Body of pancreas (tissue), 4 donors: ENCODE measurements at regions not wholly inside any gene's neighbourhood (a gene's known extent, or its start where the extent isn't known, plus 50 kb on each side); places are given as distances from the start of the nearest gene placed in this dataset.

Source experiments
- CTCF ChIP-seq, 7 experiments: fragments of 450-650 bp in 4 of 7; fragments of 200-600 bp in 3 of 7; sonication (generic) in 3 of 7; IDR thresholded peaks; one replicate each; pipeline ENCODE4 v1.5.1; 2016 to 2019; ENCODE audit warnings: antibody characterized with exemption in 7 of 7
- POLR2A ChIP-seq, 3 donors: fragments of 450-650 bp; IDR thresholded peaks; one replicate each; pipeline ENCODE4 v1.6.1; 2016; ENCODE audit warnings: antibody characterized with exemption in 3 of 3, mild to moderate bottlenecking in 2 of 3

GRCh38 chr2:237189799-237190198 is 104.1 kb downstream of the COPS8 start:
- TF ChIP-seq POLR2A (IDR thresholded peaks at IDR 0.05), result no peak
- TF ChIP-seq CTCF (IDR thresholded peaks at IDR 0.05), result no peak
